HG03457 (cell line): ENCODE measurements at regions not wholly inside any gene's neighbourhood (a gene's known extent, or its start where the extent isn't known, plus 50 kb on each side); places are given as distances from the start of the nearest gene placed in this dataset.

Experiments used
- ATAC-seq: cut with Tn5 transposase; IDR thresholded peaks from one replicate; pipeline ENCODE4 v1.9.1; 2021; ENCODE audit warnings: moderate number of reproducible peaks; ENCODE audit not compliant: unreplicated experiment

GRCh38 chr10:131480066-131480465 lies 168.5 kb upstream of the TCERG1L start:
- no peak for ATAC-seq

- ATAC-seq = no peak
Observed at GRCh38 chr10:131480861-131481260, 169.3 kb upstream of the TCERG1L start.

DNA sequence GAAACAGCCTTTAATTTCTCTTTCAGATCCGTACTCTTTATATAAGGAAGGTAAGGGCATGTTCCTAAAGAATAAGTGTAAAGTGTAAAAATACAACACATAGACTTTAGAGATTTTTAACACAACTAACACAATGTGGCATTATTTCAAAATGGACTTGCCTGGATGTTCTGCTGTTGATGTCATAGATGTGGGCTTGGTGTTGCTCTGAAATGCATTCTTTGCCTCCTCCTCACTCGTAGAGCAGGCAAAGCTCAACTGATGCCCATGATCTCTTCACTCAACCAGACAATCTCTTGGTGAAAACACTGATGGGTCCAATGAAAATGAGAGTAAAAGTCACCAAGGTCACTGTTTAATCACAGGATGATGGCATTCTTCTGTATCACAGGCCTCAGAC lies 174.2 kb upstream of the TCERG1L start:
- ATAC-seq = no peak

GRCh38 chr10:131487822-131488221 lies 176.3 kb upstream of the TCERG1L start:
- ATAC-seq = no peak

DNA sequence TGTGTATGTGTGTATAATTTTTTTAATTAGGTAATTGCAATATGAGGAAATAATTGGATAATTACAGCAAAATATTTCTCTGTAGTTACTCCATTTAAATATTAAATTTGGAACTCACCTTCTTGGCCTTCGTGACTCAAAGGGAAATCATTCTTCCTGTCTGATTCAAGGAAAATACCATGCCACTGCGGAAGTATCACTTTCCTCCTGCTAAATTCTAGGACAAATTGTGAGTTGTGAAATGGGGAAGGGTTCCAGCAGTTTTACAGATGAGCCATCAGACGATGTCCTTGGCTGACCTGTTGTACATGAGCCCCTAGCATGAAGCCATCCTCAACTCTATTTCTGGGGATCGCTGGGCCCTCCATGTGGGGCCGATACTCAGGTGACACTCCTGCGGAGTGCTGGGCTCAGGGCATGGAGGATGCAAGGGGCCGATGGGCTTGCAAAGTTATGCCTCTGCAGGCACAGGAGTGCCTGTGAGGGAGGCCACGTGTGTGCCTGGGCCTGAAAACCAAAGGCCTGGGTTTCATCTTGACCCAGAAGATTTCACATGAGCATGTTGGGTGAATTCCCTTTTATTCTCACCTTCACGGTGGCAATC lies 179.6 kb upstream of the TCERG1L start:
- ATAC-seq = no peak

GRCh38 chr10:131492211-131492857 lies 180.8 kb upstream of the TCERG1L start:
- ATAC-seq = no peak

GRCh38 chr10:131493432-131493831 lies 181.9 kb upstream of the TCERG1L start:
- no peak for ATAC-seq

DNA sequence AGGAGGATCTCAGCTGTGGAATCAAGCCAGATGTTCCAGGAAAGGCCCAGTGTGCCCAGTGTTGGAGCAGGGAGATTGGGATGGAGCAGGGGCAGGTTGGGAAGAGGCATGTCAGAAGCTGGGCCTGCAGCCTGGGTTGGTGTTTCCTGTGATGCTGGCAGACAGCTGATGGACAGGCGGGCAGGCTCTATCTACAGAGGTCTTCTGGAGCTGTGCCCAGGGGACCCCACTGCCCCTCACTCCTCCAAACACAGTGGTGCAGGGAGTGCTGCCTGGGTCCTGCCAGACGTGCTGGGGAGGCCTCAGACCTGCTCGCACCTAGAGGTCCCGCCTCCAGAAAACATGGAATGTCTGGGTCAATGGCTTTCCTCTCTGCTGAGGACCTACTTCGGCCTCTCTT lies 182.9 kb upstream of the TCERG1L start:
- no peak for ATAC-seq

GRCh38 chr10:131495224-131495623 lies 183.7 kb upstream of the TCERG1L start:
- no peak for ATAC-seq

DNA sequence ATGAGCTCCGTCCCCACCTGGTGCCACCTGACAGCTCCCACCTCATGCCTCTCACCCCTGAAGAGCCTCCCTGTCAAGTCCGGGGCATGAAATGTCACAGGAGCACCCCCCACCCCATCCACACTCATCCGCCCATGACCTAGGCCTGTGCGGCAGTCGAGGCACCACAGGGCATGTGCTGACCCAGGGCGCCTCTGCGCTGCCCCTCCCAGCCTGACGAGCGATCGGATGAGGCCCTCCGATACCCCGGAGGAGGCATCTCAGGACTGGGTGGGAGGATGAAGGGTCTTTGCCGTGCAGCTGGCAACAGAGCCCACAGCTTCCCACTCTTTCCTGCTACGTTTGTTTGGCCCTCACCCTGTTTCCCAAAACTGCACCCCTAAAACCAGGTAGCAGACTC lies 184.4 kb upstream of the TCERG1L start:
- ATAC-seq = no peak

- no peak for ATAC-seq
Observed at GRCh38 chr10:131496351-131497052, 185.0 kb upstream of the TCERG1L start.

DNA sequence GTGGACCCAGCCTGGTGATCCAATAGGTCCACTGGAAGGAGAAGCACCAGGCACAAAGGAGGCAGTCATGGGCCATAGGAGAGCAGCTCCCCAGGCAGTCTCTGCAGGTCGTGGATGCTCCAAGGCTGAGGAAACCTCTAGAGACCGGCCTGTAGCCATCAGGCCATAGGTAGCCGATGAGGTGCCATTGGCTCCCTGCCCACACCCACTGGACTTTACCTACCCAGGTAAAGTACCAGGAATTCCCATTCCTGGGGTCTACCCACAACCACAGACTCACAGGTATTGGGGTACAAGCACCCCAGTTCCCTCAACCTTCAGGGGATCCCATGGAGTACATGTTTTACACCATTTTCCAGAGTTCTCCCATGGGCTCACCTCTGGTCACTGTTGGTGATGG lies 188.0 kb upstream of the TCERG1L start:
- no peak for ATAC-seq

DNA sequence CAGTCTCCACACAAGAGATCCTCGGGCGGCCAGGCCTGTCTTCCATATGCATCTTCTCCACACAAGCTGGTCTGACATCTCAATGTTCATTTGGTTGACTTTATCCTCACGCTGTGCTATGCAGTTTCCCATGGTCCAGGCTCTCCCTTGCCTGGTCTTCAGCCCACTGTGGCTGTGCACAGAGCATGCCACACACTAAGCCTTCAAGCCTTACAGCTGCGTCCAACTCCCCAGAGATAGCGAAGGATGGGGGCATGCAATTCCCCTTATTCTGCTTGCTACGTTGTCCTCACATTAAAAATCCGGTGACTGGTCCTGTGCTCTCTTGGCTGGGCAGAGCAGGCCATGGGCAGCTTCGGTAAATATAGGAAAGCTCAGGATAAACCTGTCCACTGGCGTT lies 188.7 kb upstream of the TCERG1L start:
- no peak for ATAC-seq

DNA sequence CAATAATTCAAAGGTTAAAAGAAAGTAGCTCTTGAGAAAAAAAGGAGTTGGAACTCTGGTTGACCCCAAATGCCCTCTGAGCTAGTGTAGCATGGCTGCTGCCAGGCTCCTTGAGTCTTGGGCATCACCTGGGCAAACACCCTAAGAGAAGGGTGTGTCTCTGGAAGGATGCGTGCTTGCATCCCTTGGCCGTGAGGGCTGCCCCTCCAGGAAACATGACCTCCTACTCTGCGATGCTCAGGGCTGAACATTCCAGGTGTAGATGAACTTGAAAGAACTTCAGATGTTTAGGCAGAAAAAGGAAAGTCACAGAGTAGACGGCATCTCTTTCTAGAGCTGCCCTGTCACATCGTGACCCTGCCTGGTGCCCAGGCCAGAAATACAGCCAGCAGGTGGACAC lies 189.4 kb upstream of the TCERG1L start:
- ATAC-seq = no peak

GRCh38 chr10:131503992-131504391 lies 192.5 kb upstream of the TCERG1L start:
- no peak for ATAC-seq

DNA sequence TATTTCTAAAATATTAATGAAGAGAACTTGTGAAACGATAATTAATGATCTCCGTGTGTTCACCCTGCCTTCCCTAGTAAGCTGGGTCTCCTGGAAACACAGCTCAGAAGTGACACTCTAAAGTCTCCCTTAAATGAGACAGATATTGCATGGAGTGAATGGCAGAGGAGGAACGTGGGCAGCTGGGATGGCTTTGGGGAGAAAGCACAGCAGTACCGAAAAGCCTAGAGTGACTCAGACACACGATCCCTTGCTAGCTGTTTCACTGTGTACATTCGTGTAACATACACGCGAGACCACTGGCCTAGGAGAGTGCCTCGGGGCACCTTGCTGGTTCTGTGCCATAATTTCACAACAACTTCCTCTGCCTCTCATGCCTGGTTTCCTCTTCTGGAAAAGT lies 199.9 kb upstream of the TCERG1L start:
- no peak for ATAC-seq

- no peak for ATAC-seq
Observed at GRCh38 chr10:131512852-131513251, 201.3 kb upstream of the TCERG1L start.

DNA sequence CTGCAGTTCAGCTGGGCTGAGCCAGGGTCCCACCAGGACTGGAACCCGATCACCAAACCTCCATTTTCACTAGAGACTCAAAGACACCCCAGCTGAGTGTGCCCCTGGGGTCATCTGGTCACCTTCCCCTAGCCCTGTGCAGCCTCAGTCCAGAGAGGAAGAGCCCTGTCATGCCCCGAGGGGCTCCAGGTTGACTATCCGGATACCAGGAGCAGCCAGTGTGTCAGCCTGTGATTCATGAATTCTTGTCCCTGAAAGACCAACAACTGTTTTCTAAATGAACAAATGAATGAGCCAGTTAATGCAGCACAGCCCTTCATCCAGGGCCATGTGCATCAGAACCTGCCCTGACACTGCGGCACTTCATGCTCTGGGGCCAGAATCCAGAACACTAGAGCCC lies 201.9 kb upstream of the TCERG1L start:
- no peak for ATAC-seq

- no peak for ATAC-seq
Observed at GRCh38 chr10:131513901-131514300, 202.4 kb upstream of the TCERG1L start.

DNA sequence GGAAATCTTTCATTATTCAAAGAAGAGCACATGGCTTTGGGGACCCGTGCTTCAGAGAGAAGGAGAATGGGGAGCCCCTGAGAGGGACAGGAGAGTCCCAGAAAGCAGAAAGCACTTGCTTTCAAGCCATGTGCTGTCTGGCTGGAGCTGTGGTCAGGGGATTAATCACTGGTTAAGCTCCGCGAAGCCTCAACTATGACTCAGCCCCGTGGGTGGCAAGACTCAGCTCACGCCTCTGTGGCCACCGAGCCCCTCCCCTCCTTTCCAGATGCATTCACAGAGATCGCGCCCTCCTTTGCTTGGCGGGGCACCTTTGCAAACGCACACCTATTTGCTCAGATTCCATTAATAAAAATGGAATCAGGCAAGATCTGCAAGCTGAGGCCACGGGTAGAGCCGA lies 202.9 kb upstream of the TCERG1L start:
- no peak for ATAC-seq

DNA sequence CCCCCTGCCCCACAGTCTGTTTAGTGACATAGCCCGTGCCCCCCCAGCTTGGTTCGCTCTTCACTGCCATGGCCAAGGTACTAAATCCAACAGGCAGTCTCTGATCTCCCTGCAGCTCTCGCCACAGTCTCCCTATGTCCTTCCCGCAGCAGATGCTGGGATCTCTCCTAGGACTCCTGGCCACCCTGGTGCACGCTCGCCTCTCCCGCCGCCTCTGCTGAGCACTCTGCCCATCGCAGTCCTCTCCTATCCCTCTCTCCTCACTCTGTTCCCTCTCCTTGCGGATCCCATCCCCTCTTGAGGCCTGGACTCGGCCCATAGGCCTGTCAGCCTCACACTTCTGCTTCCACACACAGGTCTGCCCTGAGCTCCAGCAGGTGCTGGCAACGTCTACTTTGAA lies 204.8 kb upstream of the TCERG1L start:
- ATAC-seq = no peak

GRCh38 chr10:131517781-131518180 lies 206.3 kb upstream of the TCERG1L start:
- no peak for ATAC-seq
